ENCODE measurements at regions not wholly inside any gene's neighbourhood (a gene's known extent, or its start where the extent isn't known, plus 50 kb on each side); places are given as distances from the start of the nearest gene placed in this dataset.

GRCh38 chr4:149110481-149110880 lies 668.3 kb upstream of the NR3C2 start:
- H3K9me3 ChIP-seq: no peaks in the 10 kb centered on the region
- TF ChIP-seq, protein P1, sequence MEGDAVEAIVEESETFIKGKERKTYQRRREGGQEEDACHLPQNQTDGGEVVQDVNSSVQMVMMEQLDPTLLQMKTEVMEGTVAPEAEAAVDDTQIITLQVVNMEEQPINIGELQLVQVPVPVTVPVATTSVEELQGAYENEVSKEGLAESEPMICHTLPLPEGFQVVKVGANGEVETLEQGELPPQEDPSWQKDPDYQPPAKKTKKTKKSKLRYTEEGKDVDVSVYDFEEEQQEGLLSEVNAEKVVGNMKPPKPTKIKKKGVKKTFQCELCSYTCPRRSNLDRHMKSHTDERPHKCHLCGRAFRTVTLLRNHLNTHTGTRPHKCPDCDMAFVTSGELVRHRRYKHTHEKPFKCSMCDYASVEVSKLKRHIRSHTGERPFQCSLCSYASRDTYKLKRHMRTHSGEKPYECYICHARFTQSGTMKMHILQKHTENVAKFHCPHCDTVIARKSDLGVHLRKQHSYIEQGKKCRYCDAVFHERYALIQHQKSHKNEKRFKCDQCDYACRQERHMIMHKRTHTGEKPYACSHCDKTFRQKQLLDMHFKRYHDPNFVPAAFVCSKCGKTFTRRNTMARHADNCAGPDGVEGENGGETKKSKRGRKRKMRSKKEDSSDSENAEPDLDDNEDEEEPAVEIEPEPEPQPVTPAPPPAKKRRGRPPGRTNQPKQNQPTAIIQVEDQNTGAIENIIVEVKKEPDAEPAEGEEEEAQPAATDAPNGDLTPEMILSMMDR (IDR thresholded peaks at IDR 0.05): no peak
- no peak for TF ChIP-seq POLR2A (IDR thresholded peaks at IDR 0.05)
- 69 to 70% methylated on average over 3 of the region's 3 CpGs for WGBS, 2 donors

DNA sequence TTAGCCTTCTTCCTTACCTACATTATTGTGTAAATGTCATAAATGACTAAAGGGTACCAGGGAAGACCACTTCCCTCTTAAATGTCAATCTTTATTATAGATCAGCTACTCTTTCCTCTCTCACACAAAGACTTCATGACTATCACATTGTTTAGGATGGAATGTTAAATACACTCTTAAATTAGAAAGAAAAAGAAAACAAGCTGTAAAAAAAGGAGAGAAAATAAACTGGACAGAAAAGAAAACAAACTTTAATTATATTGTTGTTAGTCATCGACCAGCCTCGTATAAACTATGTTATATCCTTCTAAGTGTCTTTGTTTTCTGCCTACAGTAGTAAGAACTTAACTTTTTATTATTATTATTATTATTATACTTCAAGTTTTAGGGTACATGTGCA lies 666.4 kb upstream of the NR3C2 start:
- Histone ChIP-seq H3K9me3 (no peaks in the 10 kb centered on the region), H3K27ac (no peak overlapping the region), H3K27me3 (no peaks in the 10 kb centered on the region), H3K4me3 (replicated peaks in 1 of 3) (no peak overlapping the region), H3K36me3 (no peaks in the 10 kb centered on the region), H3K4me1 (no peaks in the 10 kb centered on the region)
- intact Hi-C loops (cut with DNase I): no loop called here
- no peak for DNase-seq
- TF ChIP-seq, protein P1 (IDR thresholded peaks at IDR 0.05): no peak
- no peak for TF ChIP-seq POLR2A (IDR thresholded peaks at IDR 0.05)
- 87% methylated on average over 2 of the region's 2 CpGs for WGBS, 2 donors

More at GRCh38 chr4:149110481-149110880, 668.3 kb upstream of the NR3C2 start:
- Histone ChIP-seq H3K27ac (no peak overlapping the region), H3K4me1 (no peaks in the 10 kb centered on the region), H3K36me3 (no peaks in the 10 kb centered on the region), H3K4me3 (replicated peaks in 1 of 3) (no peak overlapping the region), H3K27me3 (no peaks in the 10 kb centered on the region)
- DNase-seq: no peak
- intact Hi-C loops (cut with DNase I): no loop called here

- Histone ChIP-seq H3K36me3 (no peaks in the 10 kb centered on the region), H3K27me3 (no peaks in the 10 kb centered on the region), H3K4me3 (replicated peaks in 1 of 3) (no peak overlapping the region), H3K9me3 (no peaks in the 10 kb centered on the region), H3K4me1 (peaks cover 0 to 8% of the 10 kb centered on the region in 2 donors), H3K27ac (no peak overlapping the region)
- TF ChIP-seq, protein P1 (IDR thresholded peaks at IDR 0.05): no peak
- no peak for TF ChIP-seq POLR2A (IDR thresholded peaks at IDR 0.05)
- no peak for DNase-seq
- intact Hi-C loops (cut with DNase I): no loop called here
Measured at GRCh38 chr4:149102765-149103164, 660.6 kb upstream of the NR3C2 start.

DNA sequence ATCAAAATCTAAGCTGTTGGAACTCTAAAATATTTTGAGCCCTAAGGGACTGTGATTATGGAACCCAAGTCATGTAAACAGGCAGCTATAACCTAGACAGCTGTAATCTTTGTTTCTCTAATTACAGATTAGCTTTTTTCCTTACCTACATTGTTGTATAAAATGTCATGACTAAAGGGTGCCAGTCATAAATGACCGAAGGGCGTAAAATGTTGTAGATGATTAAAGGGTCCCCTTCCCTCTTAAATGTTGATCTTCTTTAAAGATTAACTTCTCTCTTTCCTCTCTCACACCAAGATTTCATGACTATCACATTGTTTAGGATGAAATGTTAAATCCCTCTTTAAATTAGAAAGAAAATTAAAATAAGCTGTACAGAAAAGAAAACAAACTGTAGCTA lies 659.4 kb upstream of the NR3C2 start:
- 96 to 98% methylated on average over 2 of the region's 2 CpGs for whole genome bisulfite sequencing, 2 donors
- TF ChIP-seq, protein P1 (IDR thresholded peaks at IDR 0.05): no peak
- TF ChIP-seq POLR2A (IDR thresholded peaks at IDR 0.05): no peak
- Histone ChIP-seq H3K9me3 (no peaks in the 10 kb centered on the region), H3K4me1 (peaks cover 0 to 8% of the 10 kb centered on the region in 2 donors), H3K27ac (no peak overlapping the region), H3K27me3 (no peaks in the 10 kb centered on the region), H3K36me3 (no peaks in the 10 kb centered on the region), H3K4me3 (replicated peaks in 1 of 3) (no peak overlapping the region)
- DNase-seq: no peak
- intact Hi-C loops (cut with DNase I): no loop called here

DNA sequence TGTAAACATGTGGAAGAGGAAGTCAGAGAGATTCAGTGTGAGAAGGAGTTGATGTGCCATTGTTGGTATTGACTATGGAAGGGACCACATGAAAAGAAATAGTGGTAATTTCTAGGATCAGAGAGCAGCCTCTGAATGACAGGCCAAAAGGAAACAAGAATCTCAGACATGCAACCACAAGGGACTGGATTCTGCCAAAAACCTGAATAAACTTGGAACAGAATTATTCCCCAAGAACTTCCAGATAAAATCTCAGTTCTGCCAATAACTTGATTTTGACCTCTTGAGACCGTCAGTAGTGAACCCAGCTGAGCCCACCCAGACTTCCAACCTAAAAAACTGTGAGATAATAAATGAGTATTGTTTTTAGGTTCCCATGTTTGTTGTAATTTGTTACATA lies 653.6 kb upstream of the NR3C2 start:
- H3K27me3 ChIP-seq: no peaks in the 10 kb centered on the region
- no peak for TF ChIP-seq POLR2A (IDR thresholded peaks at IDR 0.05)
- TF ChIP-seq, protein P1 (IDR thresholded peaks at IDR 0.05): no peak
- no peak overlapping the region for H3K4me3 ChIP-seq (replicated peaks in 1 of 3)
- H3K9me3 ChIP-seq: no peaks in the 10 kb centered on the region
- no peak for DNase-seq
- no peaks in the 10 kb centered on the region for H3K4me1 ChIP-seq
- no peak overlapping the region for H3K27ac ChIP-seq
- intact Hi-C loops (cut with DNase I): no loop called here
- WGBS, 2 donors: 52 to 68% methylated on average over 1 of the region's 1 CpG
- no peaks in the 10 kb centered on the region for H3K36me3 ChIP-seq
